Kidney (tissue), 13 donors: ENCODE measurements at regions not wholly inside any gene's neighbourhood (a gene's known extent, or its start where the extent isn't known, plus 50 kb on each side); places are given as distances from the start of the nearest gene placed in this dataset.
A peak's percentile ranks its signal among the peaks of the same experiment; 100 is the strongest.

ENCODE experiments used
- DNase-seq, 5 donors: peaks; one replicate each; pipeline ENCODE4 v3.0.0-alpha.2; 2013 to 2020
- FAIRE-seq: peaks from 2 replicates; lab custom pipeline; 2012; peaks lifted over from hg19 to GRCh38; lab: Jason Lieb, UNC
- H3K27ac ChIP-seq, 2 donors: one replicate each; pipeline ENCODE4 v1.7.0; 2013; ENCODE audit warnings: low read depth in 2 of 2, low read length in 2 of 2, inconsistent platforms in 1 of 2
- H3K27me3 ChIP-seq: one replicate; pipeline ENCODE4 v1.7.1; 2013; ENCODE audit warnings: low read length, inconsistent platforms; ENCODE audit not compliant: control insufficient read depth, insufficient read depth
- H3K36me3 ChIP-seq, 3 donors: one replicate each; pipeline versions ENCODE4 v1.7.0 to v1.7.1; 2013; ENCODE audit warnings: low read length in 3 of 3, control low read depth in 1 of 3, inconsistent platforms in 1 of 3; ENCODE audit not compliant: insufficient read depth in 3 of 3, control insufficient read depth in 2 of 3
- H3K4me1 ChIP-seq, 3 donors: one replicate each; pipeline versions ENCODE4 v1.7.0 to v1.7.1; 2013; ENCODE audit warnings: low read length in 3 of 3, inconsistent platforms in 1 of 3, low read depth in 1 of 3; ENCODE audit not compliant: control insufficient read depth in 2 of 3, insufficient read depth in 2 of 3
- H3K4me3 ChIP-seq, 3 donors: one replicate each; pipeline versions ENCODE4 v1.7.0 to v1.8.1; 2013; ENCODE audit warnings: low read length in 3 of 3, control low read depth in 1 of 3, inconsistent platforms in 1 of 3
- H3K9ac ChIP-seq, 3 donors: one replicate each; pipeline versions ENCODE4 v1.7.0 to v1.7.1; 2013; ENCODE audit warnings: low read length in 3 of 3, control low read depth in 1 of 3, inconsistent platforms in 1 of 3
- H3K9me3 ChIP-seq, 3 donors: one replicate each; pipeline versions ENCODE4 v1.7.0 to v1.7.1; 2013; ENCODE audit warnings: low read length in 3 of 3, control low read depth in 1 of 3, inconsistent platforms in 1 of 3; ENCODE audit not compliant: control insufficient read depth in 2 of 3, insufficient read depth in 1 of 3
- intact Hi-C: fragments of 100-400 bp; cut with DNase I; formaldehyde crosslinking; loops from one replicate; pipeline ENCODE4 v1.11.1; 2022
- TF ChIP-seq, protein P1 (sequence below): IDR thresholded peaks from 3 replicates; pipeline ENCODE4 v1.5.1; 2012; ENCODE audit warnings: mild to moderate bottlenecking, moderate library complexity, borderline replicate concordance; ENCODE audit not compliant: insufficient read depth; ENCODE audit errors: extremely low read depth
- donor health status: control.
- donor health status: control.
- donor health status: control.
- donor health status: control.
- donor health status: control.
- donor health status: DM: yes; HTN: yes; CAD: no.
- donor health status: Normal renal cell carcinoma (clear cell type).

GRCh38 chr10:80771285-80771684, 233.6 kb downstream of the SH2D4B start:
- H3K27me3 ChIP-seq = no peaks in the 10 kb centered on the region
- H3K4me3 ChIP-seq = no peak overlapping the region
- DNase-seq (peak in 1 of 5 donors; percentile 23), FAIRE-seq (no peak)
- no peak overlapping the region for H3K27ac ChIP-seq
- intact Hi-C loops = no loop called here
- no peaks in the 10 kb centered on the region for H3K9me3 ChIP-seq
- no peaks in the 10 kb centered on the region for H3K4me1 ChIP-seq
- no peaks in the 10 kb centered on the region for H3K36me3 ChIP-seq
- no peak overlapping the region for H3K9ac ChIP-seq
- TF ChIP-seq, protein P1, sequence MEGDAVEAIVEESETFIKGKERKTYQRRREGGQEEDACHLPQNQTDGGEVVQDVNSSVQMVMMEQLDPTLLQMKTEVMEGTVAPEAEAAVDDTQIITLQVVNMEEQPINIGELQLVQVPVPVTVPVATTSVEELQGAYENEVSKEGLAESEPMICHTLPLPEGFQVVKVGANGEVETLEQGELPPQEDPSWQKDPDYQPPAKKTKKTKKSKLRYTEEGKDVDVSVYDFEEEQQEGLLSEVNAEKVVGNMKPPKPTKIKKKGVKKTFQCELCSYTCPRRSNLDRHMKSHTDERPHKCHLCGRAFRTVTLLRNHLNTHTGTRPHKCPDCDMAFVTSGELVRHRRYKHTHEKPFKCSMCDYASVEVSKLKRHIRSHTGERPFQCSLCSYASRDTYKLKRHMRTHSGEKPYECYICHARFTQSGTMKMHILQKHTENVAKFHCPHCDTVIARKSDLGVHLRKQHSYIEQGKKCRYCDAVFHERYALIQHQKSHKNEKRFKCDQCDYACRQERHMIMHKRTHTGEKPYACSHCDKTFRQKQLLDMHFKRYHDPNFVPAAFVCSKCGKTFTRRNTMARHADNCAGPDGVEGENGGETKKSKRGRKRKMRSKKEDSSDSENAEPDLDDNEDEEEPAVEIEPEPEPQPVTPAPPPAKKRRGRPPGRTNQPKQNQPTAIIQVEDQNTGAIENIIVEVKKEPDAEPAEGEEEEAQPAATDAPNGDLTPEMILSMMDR = no peak

- intact Hi-C loops = no loop called here
- H3K9me3 ChIP-seq = no peaks in the 10 kb centered on the region
- no peak overlapping the region for H3K9ac ChIP-seq
- FAIRE-seq (no peak), DNase-seq (no peak)
- H3K27me3 ChIP-seq = no peaks in the 10 kb centered on the region
- no peaks in the 10 kb centered on the region for H3K36me3 ChIP-seq
- no peak overlapping the region for H3K4me3 ChIP-seq
- TF ChIP-seq, protein P1 = no peak
- H3K4me1 ChIP-seq = no peaks in the 10 kb centered on the region
- H3K27ac ChIP-seq = no peak overlapping the region
Measured at GRCh38 chr10:80771902-80772555, 234.3 kb downstream of the SH2D4B start.

DNA sequence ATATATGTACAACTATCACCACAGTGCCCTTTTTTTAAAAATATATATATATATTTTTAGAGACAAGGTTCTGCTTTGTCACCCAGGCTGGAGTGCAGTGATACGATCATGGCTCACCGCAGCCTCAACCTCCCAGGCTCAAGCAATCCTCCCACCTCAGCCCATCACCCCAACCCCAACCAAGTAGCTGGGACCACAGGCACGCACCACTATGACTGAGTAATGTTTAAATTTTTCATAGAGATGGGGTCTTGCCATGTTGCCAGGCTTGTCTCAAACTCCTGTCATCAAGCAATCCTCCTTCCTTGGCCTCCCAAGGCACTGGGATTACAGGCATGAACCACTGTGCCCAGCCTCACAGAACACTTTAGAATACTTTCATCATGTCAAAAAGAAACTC, 234.9 kb downstream of the SH2D4B start:
- no peaks in the 10 kb centered on the region for H3K36me3 ChIP-seq
- H3K9me3 ChIP-seq = no peaks in the 10 kb centered on the region
- no peak overlapping the region for H3K4me3 ChIP-seq
- no peaks in the 10 kb centered on the region for H3K4me1 ChIP-seq
- TF ChIP-seq, protein P1 = no peak
- DNase-seq (no peak), FAIRE-seq (no peak)
- intact Hi-C loops = no loop called here
- no peak overlapping the region for H3K27ac ChIP-seq
- H3K9ac ChIP-seq = no peak overlapping the region
- H3K27me3 ChIP-seq = no peaks in the 10 kb centered on the region

GRCh38 chr10:80784695-80785094, 247.0 kb downstream of the SH2D4B start:
- TF ChIP-seq, protein P1 = no peak
- Histone ChIP-seq H3K9me3 (no peaks in the 10 kb centered on the region), H3K4me1 (no peaks in the 10 kb centered on the region), H3K4me3 (no peak overlapping the region), H3K36me3 (no peaks in the 10 kb centered on the region), H3K27me3 (no peaks in the 10 kb centered on the region), H3K27ac (no peak overlapping the region), H3K9ac (no peak overlapping the region)
- no peak for DNase-seq
- FAIRE-seq = no peak
- intact Hi-C loops = no loop called here
